ENCODE measurements at regions not wholly inside any gene's neighbourhood (a gene's known extent, or its start where the extent isn't known, plus 50 kb on each side); places are given as distances from the start of the nearest gene placed in this dataset.
A peak's percentile ranks its signal among the peaks of the same experiment; 100 is the strongest.

DNA sequence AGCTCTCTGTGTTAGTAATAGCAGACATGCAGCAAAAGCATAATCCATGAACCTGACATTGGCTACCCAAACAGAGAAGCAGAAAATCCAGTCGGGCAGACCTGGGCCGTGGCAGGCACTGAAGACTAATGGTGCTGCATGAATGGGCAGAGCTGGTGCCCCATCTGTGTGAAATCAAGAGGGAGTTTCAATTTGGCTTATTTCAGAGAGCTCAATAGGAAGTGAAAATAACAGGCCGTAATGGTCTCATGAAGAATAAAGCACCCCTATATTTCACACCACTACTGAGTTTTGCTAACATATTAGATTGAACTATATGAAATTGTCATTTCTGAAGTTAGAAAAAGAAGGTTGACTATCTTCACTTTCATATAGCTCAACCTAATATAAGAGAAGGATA, 149.7 kb downstream of the ENC1 start (continued):
- no peak for TF ChIP-seq POLR2AphosphoS2 (IDR thresholded peaks at IDR 0.05; ENCODE audit: low read depth, low read length)
- TF ChIP-seq CEBPB (IDR thresholded peaks at IDR 0.05; ENCODE audit: borderline replicate concordance in 1 of 2, low read depth in 2 of 2, low read length in 2 of 2): 0 out of 4 replicates have a peak, but pooled peaks of 1 of the 2 experiments have one; percentile 61
- TF ChIP-seq, protein P1, sequence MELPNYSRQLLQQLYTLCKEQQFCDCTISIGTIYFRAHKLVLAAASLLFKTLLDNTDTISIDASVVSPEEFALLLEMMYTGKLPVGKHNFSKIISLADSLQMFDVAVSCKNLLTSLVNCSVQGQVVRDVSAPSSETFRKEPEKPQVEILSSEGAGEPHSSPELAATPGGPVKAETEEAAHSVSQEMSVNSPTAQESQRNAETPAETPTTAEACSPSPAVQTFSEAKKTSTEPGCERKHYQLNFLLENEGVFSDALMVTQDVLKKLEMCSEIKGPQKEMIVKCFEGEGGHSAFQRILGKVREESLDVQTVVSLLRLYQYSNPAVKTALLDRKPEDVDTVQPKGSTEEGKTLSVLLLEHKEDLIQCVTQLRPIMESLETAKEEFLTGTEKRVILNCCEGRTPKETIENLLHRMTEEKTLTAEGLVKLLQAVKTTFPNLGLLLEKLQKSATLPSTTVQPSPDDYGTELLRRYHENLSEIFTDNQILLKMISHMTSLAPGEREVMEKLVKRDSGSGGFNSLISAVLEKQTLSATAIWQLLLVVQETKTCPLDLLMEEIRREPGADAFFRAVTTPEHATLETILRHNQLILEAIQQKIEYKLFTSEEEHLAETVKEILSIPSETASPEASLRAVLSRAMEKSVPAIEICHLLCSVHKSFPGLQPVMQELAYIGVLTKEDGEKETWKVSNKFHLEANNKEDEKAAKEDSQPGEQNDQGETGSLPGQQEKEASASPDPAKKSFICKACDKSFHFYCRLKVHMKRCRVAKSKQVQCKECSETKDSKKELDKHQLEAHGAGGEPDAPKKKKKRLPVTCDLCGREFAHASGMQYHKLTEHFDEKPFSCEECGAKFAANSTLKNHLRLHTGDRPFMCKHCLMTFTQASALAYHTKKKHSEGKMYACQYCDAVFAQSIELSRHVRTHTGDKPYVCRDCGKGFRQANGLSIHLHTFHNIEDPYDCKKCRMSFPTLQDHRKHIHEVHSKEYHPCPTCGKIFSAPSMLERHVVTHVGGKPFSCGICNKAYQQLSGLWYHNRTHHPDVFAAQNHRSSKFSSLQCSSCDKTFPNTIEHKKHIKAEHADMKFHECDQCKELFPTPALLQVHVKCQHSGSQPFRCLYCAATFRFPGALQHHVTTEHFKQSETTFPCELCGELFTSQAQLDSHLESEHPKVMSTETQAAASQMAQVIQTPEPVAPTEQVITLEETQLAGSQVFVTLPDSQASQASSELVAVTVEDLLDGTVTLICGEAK (IDR thresholded peaks at IDR 0.05; ENCODE audit: borderline replicate concordance): no peak
- no peak for TF ChIP-seq SREBF1 (IDR thresholded peaks at IDR 0.05; ENCODE audit: low read length)
- TF ChIP-seq, protein P2, sequence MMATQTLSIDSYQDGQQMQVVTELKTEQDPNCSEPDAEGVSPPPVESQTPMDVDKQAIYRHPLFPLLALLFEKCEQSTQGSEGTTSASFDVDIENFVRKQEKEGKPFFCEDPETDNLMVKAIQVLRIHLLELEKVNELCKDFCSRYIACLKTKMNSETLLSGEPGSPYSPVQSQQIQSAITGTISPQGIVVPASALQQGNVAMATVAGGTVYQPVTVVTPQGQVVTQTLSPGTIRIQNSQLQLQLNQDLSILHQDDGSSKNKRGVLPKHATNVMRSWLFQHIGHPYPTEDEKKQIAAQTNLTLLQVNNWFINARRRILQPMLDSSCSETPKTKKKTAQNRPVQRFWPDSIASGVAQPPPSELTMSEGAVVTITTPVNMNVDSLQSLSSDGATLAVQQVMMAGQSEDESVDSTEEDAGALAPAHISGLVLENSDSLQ (IDR thresholded peaks at IDR 0.05): no peak
- TF ChIP-seq, protein P3, sequence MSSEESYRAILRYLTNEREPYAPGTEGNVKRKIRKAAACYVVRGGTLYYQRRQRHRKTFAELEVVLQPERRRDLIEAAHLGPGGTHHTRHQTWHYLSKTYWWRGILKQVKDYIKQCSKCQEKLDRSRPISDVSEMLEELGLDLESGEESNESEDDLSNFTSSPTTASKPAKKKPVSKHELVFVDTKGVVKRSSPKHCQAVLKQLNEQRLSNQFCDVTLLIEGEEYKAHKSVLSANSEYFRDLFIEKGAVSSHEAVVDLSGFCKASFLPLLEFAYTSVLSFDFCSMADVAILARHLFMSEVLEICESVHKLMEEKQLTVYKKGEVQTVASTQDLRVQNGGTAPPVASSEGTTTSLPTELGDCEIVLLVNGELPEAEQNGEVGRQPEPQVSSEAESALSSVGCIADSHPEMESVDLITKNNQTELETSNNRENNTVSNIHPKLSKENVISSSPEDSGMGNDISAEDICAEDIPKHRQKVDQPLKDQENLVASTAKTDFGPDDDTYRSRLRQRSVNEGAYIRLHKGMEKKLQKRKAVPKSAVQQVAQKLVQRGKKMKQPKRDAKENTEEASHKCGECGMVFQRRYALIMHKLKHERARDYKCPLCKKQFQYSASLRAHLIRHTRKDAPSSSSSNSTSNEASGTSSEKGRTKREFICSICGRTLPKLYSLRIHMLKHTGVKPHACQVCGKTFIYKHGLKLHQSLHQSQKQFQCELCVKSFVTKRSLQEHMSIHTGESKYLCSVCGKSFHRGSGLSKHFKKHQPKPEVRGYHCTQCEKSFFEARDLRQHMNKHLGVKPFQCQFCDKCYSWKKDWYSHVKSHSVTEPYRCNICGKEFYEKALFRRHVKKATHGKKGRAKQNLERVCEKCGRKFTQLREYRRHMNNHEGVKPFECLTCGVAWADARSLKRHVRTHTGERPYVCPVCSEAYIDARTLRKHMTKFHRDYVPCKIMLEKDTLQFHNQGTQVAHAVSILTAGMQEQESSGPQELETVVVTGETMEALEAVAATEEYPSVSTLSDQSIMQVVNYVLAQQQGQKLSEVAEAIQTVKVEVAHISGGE (CRISPR knock-in tag; IDR thresholded peaks at IDR 0.05): no peak
- peak; percentile 32 for TF ChIP-seq SMAD1 (IDR thresholded peaks at IDR 0.05; ENCODE audit: low read depth, partially characterized antibody)
- TF ChIP-seq SUZ12 (IDR thresholded peaks at IDR 0.05; ENCODE audit: unreplicated experiment): no peak
- TF ChIP-seq TCF3 (IDR thresholded peaks at IDR 0.05; ENCODE audit: borderline replicate concordance, insufficient read depth, low read depth, low read length): peak; percentile 32; the same call in 1 of the 2 replicates
- TF ChIP-seq MEF2A (IDR thresholded peaks at IDR 0.05; ENCODE audit: insufficient read depth, low read depth, low read length): 0 out of 2 replicates have a peak, but pooled peaks have one; percentile 46
- TF ChIP-seq BMI1 (IDR thresholded peaks at IDR 0.05; ENCODE audit: borderline replicate concordance): no peak
- no peak for TF ChIP-seq RFX5 (IDR thresholded peaks at IDR 0.05; ENCODE audit: low read depth, low read length)
- peak; percentile 91 for TF ChIP-seq PAX5 (IDR thresholded peaks at IDR 0.05; ENCODE audit: borderline replicate concordance, low read depth, low read length)
- TF ChIP-seq NR2C1 (IDR thresholded peaks at IDR 0.05): no peak
- TF ChIP-seq TCF7 (IDR thresholded peaks at IDR 0.05; ENCODE audit: borderline replicate concordance): 0 out of 2 replicates have a peak, but pooled peaks have one; percentile 24
- TF ChIP-seq, protein P4, sequence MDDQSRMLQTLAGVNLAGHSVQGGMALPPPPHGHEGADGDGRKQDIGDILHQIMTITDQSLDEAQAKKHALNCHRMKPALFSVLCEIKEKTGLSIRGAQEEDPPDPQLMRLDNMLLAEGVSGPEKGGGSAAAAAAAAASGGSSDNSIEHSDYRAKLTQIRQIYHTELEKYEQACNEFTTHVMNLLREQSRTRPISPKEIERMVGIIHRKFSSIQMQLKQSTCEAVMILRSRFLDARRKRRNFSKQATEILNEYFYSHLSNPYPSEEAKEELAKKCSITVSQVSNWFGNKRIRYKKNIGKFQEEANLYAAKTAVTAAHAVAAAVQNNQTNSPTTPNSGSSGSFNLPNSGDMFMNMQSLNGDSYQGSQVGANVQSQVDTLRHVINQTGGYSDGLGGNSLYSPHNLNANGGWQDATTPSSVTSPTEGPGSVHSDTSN (IDR thresholded peaks at IDR 0.05; ENCODE audit: insufficient replicate concordance, low read depth, low read length): no peak
- TF ChIP-seq PML (IDR thresholded peaks at IDR 0.05; ENCODE audit: low read length): no peak
- no peak for TF ChIP-seq LARP7 (IDR thresholded peaks at IDR 0.05)
- peak; percentile 37; the same call in 1 of the 2 replicates for TF ChIP-seq ATF7 (IDR thresholded peaks at IDR 0.05; ENCODE audit: low read depth)
- TF ChIP-seq, protein P5, sequence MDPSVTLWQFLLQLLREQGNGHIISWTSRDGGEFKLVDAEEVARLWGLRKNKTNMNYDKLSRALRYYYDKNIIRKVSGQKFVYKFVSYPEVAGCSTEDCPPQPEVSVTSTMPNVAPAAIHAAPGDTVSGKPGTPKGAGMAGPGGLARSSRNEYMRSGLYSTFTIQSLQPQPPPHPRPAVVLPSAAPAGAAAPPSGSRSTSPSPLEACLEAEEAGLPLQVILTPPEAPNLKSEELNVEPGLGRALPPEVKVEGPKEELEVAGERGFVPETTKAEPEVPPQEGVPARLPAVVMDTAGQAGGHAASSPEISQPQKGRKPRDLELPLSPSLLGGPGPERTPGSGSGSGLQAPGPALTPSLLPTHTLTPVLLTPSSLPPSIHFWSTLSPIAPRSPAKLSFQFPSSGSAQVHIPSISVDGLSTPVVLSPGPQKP (IDR thresholded peaks at IDR 0.05; ENCODE audit: low read depth, low read length): no peak
- TF ChIP-seq HDAC6 (IDR thresholded peaks at IDR 0.05; ENCODE audit: unreplicated experiment): no peak
